ENCODE measurements at regions not wholly inside any gene's neighbourhood (a gene's known extent, or its start where the extent isn't known, plus 50 kb on each side); places are given as distances from the start of the nearest gene placed in this dataset.

- no peak overlapping the region for H3K4me3 ChIP-seq (ENCODE audit: low read depth, low read length)
- no peak for DNase-seq (ENCODE audit: low read depth)
- no peak for TF ChIP-seq CTCF (IDR thresholded peaks at IDR 0.05; ENCODE audit: low read depth, low read length, missing control alignments)
These were observed 1352.9 kb downstream of the FSTL5 start for GRCh38 chr4:160810941-160811340.

- TF ChIP-seq CTCF (IDR thresholded peaks at IDR 0.05; ENCODE audit: low read depth, low read length, missing control alignments): no peak
- DNase-seq (ENCODE audit: low read depth): no peak
- H3K4me3 ChIP-seq (ENCODE audit: low read depth, low read length): no peak overlapping the region
These were observed 1351.8 kb downstream of the FSTL5 start for GRCh38 chr4:160811956-160812355.

- H3K4me3 ChIP-seq (ENCODE audit: low read depth, low read length): no peak overlapping the region
- no peak for TF ChIP-seq CTCF (IDR thresholded peaks at IDR 0.05; ENCODE audit: low read depth, low read length, missing control alignments)
- no peak for DNase-seq (ENCODE audit: low read depth)
These were observed 1349.1 kb downstream of the FSTL5 start for GRCh38 chr4:160814726-160815125.

- no peak for DNase-seq (ENCODE audit: low read depth)
- TF ChIP-seq CTCF (IDR thresholded peaks at IDR 0.05; ENCODE audit: low read depth, low read length, missing control alignments): no peak
- no peak overlapping the region for H3K4me3 ChIP-seq (ENCODE audit: low read depth, low read length)
These were observed 1345.2 kb downstream of the FSTL5 start for GRCh38 chr4:160818571-160818970.

DNA sequence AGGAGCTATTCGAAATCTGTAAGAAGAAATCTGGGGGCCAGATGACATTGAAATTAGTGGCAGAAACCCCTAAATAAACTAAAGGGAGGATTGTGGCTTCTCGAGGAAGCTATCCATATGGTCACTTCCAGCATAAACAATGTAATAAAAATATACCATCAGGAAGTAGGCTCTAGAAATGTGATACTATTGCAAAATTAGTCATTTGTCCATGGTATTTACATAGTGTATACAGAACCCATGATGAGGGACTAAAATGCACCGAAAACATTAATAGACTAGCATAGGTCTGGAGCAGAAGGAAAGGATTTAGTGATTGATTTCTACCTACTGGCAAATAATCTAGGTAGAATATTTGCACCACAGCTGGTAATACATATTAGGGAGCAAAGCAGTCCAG is 1344.0 kb downstream of the FSTL5 start:
- no peak for TF ChIP-seq CTCF (IDR thresholded peaks at IDR 0.05; ENCODE audit: low read depth, low read length, missing control alignments)
- H3K4me3 ChIP-seq (ENCODE audit: low read depth, low read length): no peak overlapping the region
- no peak for DNase-seq (ENCODE audit: low read depth)

DNA sequence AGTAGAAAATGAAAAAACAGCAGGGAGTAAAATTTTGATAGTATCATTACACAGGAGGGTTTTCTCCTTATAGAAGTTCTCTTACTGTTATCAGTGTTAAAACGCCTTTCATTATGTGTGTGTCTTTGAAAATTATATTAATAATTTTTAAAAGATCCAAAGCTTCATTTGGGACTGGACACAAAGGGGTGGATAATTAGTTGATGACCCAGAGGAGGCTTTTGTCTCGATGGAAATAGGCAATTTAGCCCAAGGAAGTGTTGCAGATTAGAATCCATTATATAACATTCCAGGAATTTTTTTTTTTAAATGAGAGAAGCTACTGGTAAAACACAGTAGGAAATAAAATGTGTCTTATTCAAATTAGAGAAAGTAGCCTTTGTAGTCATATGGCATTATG is 1339.3 kb downstream of the FSTL5 start:
- no peak overlapping the region for H3K4me3 ChIP-seq (ENCODE audit: low read depth, low read length)
- DNase-seq (ENCODE audit: low read depth): no peak
- TF ChIP-seq CTCF (IDR thresholded peaks at IDR 0.05; ENCODE audit: low read depth, low read length, missing control alignments): no peak

DNA sequence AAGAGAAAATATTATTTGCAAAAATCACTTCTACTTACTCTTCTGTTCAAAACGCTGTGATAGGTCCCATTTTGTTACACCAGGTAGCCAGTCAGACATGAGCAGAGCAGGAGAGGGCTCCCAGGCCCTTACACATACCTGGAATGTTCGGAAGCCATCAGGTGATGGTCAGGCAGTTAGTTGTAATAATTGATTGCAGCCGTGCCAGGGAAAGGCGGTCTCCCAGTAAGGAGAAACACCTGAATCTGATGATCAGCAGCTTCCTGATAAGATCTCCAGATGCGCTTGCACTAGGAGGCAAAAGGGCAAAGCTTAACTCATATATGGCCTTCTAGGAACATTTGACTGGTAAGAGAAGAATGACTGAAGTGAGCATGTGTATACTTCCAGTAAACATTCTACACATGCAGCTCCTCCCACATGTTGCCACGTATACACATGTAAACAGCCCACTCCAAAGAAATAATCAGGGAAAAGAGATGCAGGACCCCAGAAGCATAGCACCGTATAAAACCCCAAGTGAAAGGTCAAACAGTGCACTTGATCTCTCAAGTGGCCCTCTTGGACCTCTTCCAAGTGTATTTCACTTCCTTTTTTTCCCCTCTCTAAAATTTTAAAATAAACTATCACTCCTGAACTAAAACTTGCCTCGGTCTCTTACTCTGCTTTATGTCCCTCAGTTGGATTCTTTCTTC is 1338.0 kb downstream of the FSTL5 start:
- DNase-seq (ENCODE audit: low read depth): no peak
- TF ChIP-seq CTCF (IDR thresholded peaks at IDR 0.05; ENCODE audit: low read depth, low read length, missing control alignments): no peak

More for the DNA sequence above, 1338.0 kb downstream of the FSTL5 start:
- H3K4me3 ChIP-seq (ENCODE audit: low read depth, low read length): no peak overlapping the region
